NCI-H128 (cell line): ENCODE measurements at regions not wholly inside any gene's neighbourhood (a gene's known extent, or its start where the extent isn't known, plus 50 kb on each side); places are given as distances from the start of the nearest gene placed in this dataset.
"Not testable (repeated sequence)": the region's sequence is repeated elsewhere in the genome, so short reads cannot be mapped to it uniquely, and the experiment has no call there.

ENCODE experiments used
- DNase-seq: peaks from one replicate; lab custom pipeline; 2025; ENCODE audit not compliant: unreplicated experiment; lab: John Stamatoyannopoulos, UW

- DNase-seq: no peak
Observed at GRCh38 chr18:1104181-1104881, 199.7 kb downstream of the ADCYAP1 start.

GRCh38 chr18:1124495-1124894 is 219.8 kb downstream of the ADCYAP1 start:
- no peak for DNase-seq

GRCh38 chr18:1133541-1133940 is 228.9 kb downstream of the ADCYAP1 start:
- DNase-seq: no peak

GRCh38 chr18:1147730-1148129 is 243.1 kb downstream of the ADCYAP1 start:
- DNase-seq: no peak

GRCh38 chr18:1149709-1150108 is 245.0 kb downstream of the ADCYAP1 start:
- no peak for DNase-seq

- no peak for DNase-seq
Observed at GRCh38 chr18:1150344-1150743, 245.7 kb downstream of the ADCYAP1 start.

GRCh38 chr18:1152958-1153357 is 248.3 kb downstream of the ADCYAP1 start:
- not testable (repeated sequence) for DNase-seq

GRCh38 chr18:1173593-1173992 is 268.9 kb downstream of the ADCYAP1 start:
- DNase-seq: no peak

- DNase-seq: no peak
Observed at GRCh38 chr18:1177232-1177631, 272.6 kb downstream of the ADCYAP1 start.

- no peak for DNase-seq
Observed at GRCh38 chr18:1191341-1191740, 286.7 kb downstream of the ADCYAP1 start.

- no peak for DNase-seq
Observed at GRCh38 chr18:1213126-1213525, 308.5 kb downstream of the ADCYAP1 start.

- no peak for DNase-seq
Observed at GRCh38 chr18:1222880-1223279, 318.2 kb downstream of the ADCYAP1 start.

- no peak for DNase-seq
Observed at GRCh38 chr18:1227025-1227424, 322.4 kb downstream of the ADCYAP1 start.

- no peak for DNase-seq
Observed at GRCh38 chr18:1229634-1230033, 325.0 kb downstream of the ADCYAP1 start.

GRCh38 chr18:1232867-1233266 is 328.2 kb downstream of the ADCYAP1 start:
- DNase-seq: no peak

- DNase-seq: no peak
Observed at GRCh38 chr18:1240701-1241100, 336.0 kb downstream of the ADCYAP1 start.

- no peak for DNase-seq
Observed at GRCh38 chr18:1244397-1245122, 339.9 kb downstream of the ADCYAP1 start.

- no peak for DNase-seq
Observed at GRCh38 chr18:1246827-1247226, 342.2 kb downstream of the ADCYAP1 start.

- no peak for DNase-seq
Observed at GRCh38 chr18:1252534-1252933, 347.9 kb downstream of the ADCYAP1 start.

GRCh38 chr18:1252936-1253335 is 348.3 kb downstream of the ADCYAP1 start:
- no peak for DNase-seq

- no peak for DNase-seq
Observed at GRCh38 chr18:1253827-1254226, 349.2 kb downstream of the ADCYAP1 start.

- no peak for DNase-seq
Observed at GRCh38 chr18:1261054-1261453, 356.4 kb downstream of the ADCYAP1 start.

GRCh38 chr18:1267021-1267420 is 362.4 kb downstream of the ADCYAP1 start:
- DNase-seq: no peak
